Lung microvascular endothelial cell (primary cell): ENCODE measurements at regions not wholly inside any gene's neighbourhood (a gene's known extent, or its start where the extent isn't known, plus 50 kb on each side); places are given as distances from the start of the nearest gene placed in this dataset.

Source experiments
- DNase-seq, 2 donors: peaks; one replicate each; pipeline versions ENCODE4 v3.0.0 to v3.0.0-alpha.2; 2010; ENCODE audit warnings: low read depth in 2 of 2

DNA sequence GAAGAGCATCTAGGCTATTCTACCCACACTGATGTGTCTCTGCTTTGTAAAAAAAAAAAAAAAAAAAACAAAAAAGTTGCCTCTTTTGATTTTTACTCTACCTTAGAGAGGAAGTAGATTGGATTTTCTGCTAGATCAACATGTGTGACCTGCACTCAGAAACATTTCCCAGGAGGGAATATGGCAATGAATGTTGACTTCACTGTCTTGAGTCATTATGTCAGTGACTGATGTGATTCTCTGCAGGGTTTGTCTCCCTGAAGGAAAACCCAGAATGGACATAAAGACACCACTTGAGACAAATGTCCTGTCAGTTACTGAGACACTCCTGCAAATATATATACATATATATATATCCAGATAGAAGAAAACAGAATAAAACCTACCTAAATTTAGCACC, 370.3 kb downstream of the BMPER start:
- peak in 1 of 2 donors; percentile 33 for DNase-seq

DNA sequence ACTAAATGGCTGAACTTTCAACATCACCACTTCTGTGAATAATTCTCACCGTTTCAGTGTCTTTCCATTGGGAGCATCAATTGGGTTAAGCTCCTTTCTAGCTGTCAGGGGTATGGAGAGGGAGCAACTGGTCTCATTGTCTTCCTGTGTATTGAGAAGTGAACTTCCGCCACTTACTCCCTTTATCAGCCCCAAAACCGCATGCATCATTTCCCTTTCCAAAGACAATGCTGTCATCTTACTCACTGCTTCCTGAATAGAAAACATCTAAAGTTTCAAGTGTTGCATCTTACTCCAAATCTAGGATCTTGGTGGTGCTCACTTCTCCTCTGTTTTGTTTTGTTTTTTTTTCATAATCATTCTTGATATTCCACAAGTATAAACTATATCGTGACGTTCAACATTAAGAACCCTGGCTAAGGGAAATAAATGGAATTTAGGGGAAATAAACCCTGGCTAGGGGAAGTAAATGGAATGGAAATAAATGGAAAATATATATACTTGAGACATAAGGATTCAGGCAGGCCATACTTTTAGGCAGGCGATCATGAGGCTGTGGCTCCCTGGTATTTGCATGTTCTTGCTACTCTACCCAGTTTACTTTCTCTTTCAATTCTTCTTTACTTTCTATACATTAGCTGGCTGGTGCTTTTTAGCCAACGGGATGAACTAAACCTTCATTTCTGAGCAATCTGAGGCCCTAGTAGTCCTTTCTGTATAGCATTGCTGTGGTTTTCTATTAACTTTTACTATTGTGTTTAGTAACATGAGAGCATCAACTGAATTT, 371.9 kb downstream of the BMPER start:
- DNase-seq, result peak; percentile 6 to 85

DNA sequence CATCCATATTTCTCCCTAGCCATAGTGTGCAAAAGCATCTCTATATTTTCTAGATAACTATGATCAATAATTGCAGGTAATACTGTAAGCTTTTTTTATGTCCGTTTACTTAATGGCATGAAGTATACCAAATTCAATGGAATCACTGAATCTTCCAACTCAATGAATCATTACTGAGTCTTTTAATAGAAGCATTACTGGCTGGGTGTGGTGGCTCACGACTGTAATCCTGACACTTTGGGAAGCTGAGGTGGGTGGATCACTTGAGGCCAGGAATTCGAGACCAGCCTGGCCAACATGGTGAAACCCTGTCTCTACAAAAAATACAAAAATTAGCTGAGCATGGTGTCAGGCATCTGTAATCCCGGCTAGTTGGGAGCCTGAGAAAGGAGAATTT, 372.5 kb downstream of the BMPER start:
- DNase-seq, result no peak

DNA sequence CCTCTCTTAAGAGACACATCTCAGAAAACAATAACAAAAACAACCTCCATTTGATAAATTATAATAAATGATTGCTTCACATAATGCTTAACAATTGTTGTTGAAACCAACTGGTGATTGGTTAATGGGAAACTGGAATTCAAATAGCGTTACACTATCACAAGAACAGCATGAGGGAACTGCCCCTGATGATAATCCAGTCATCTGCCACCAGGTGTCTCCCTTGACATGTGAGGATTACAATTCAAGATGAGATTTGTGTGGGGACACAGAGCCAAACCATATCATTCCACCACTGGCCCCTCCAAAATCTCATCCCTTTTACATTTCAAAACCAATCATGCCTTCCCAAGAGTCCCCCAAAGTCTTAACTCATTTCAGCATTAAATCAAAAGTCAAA, 375.9 kb downstream of the BMPER start:
- no peak for DNase-seq

DNA sequence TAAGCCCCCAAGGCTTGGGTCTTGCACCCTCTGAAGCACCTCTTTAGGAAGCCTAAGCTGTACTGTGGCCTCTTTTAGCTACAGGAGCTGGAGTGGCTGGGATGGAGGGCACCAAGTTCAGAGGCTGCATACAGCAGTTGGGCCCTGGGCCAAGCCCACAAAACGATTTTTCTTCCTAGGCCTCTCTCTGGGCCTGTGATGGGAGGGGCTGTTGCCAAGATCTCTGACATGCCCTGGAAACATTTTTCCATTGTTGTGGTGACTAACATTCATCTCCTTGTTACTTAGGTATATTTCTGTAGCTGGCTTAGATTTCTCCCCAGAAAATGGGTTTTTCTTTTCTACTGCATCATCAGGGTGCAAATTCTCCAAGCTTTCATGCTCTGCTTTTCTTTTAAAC, 375.7 kb upstream of the NPSR1 start:
- peak in 1 of 2 donors; percentile 8 for DNase-seq

DNA sequence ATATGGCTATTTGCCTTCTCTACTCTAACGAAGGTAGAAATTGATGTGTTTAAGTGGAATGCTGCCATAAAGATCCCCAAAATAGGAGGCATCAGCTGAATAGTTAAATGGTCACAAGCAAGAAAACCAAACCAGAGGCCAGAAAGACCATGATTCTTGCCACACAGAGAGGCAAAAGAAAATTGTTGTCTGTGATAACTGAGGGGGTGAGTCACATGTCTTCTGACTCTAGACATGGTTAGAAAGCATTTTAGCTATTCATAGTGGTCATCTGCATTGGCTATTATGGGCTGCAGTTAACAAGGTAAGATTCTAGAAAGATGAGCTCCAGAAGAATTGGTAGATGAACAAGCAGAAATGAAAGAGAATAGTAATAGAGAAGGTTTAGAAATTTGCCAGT, 361.4 kb upstream of the NPSR1 start:
- DNase-seq, result no peak

DNA sequence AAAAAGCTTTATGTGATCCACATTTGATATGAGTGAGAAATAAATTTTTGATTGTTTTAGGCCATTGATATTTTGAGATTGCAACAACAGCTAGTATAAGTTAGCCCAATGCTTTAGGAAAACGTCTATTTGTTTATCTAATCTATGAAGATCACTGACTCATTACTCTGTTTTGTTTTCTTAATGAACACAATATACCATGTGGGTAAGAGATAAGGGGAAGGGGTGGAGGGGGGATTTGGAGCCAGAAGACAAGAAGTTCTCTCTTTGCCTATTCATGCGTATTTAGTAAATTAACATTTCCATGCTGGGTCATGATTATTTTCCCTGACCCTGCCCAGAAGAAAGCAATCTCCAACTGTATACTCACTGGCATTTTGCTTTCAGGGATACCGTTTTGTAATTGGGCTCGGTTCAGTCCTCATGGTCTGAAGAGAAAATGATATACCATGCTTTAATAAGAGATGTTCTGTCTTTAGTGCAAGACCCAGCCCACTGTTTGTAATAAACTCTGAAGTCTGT, 359.5 kb upstream of the NPSR1 start:
- DNase-seq, result no peak

DNA sequence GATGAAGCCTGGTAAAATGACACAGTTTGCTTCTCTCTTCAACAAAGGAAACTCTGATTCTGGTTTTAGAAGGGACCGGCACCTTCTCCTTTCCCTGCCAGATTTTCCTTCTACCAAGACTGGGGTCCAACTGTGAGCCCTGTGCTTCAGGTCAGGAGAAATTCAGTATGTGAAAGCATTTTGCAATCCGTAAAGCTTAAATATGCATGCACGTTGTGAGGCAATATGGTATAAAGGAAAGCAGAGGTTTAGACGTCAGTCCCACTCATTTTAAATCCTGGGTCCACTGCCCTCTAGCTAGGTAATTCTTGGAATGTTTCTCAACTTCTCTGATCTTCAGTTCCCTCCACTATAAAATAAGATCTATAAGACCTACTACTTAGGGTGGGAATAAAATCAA, 359.0 kb upstream of the NPSR1 start:
- DNase-seq, result no peak

DNA sequence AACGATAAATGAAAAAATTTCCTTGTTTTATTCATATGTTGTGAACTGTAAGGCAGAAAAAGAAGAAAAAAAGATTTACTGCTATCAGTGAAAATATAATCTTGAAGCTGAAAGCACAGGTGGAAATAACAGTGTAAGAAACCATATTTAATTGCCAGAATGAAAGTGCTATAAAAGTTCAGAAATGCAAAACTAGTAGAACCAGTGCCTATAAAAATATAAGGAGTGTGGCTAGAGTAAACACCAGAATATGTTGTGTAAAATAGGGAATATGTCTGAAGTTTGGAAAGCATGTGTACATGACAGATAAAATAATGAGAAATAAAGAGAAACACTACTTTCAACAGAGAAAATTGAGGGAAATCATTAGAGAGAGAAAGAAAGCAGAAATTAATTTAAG, 350.5 kb upstream of the NPSR1 start:
- DNase-seq, result no peak

DNA sequence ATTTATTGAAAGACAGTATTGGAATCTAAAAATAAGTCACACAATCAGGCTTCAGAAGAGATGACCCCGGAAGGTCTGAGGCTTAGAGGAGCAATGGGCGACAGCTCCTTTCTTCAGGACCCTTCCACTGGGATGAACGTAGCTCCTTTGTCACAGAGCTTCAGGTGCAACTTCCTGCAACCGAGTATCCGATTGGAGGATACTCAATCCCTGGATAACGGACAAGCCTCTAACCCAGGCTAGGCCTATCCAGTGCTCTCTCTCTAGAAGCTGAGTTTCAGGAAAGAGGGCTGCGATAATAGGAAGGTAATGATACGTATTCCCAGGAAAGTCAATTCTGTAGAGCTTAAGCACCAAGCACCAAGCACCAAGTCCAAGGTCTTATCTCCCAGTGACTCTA, 349.4 kb upstream of the NPSR1 start:
- no peak for DNase-seq

DNA sequence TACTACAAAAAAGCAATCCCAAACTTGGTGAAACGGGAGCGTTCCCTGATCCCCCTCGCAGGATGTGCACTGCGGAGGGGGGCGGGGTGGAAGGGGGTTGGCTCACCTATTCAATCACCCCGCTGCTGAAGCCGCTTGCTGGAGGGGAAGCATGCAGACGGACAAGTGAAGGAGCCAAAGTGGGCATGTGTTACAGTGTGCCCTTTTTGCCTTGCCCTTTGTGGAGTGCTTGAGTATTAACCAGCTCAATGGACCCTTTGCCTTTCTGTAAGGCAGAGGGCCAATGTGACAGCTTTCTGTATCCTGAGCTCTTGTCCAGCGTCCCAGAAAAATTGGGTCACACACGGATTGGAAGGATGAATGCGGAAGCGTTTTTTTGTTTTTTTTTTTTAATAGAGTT, 348.9 kb upstream of the NPSR1 start:
- no peak for DNase-seq

DNA sequence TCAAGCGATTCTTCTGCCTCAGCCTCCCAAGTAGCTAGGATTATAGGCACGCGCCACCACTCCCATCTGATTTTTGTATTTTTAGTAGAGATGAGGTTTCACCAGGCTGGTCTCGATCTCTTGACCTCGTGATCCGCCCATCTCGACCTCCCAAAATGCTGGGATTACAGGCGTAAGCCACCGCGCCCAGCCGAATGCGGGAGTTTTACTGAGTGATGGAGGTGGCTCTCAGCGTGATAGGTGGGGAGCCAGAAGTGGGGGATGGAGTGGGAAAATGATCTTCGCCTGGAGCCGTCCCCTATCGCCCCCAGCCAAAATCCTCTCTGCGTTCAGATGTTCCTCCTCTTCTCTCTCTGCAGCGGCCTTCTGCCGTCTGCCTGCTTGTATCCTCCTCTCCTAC, 348.4 kb upstream of the NPSR1 start:
- DNase-seq, result no peak

DNA sequence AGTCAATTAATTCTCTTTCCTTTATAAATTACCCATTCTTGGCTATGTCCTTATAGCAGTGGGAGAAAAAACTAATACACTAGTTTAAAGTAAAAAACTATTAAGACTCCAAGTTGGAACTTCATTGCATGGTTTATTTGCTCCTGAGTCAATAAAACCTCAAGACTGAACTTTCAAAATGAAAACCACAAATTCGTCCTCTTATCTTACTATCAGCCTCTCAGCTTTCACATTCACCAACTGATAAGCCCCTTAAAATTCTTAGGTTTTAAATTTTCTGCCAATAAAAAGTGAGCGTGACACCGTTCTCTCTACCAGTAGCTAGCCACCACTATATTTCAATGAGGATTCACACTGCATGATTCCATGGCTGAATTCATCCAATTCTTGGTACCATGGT, 346.4 kb upstream of the NPSR1 start:
- no peak for DNase-seq

DNA sequence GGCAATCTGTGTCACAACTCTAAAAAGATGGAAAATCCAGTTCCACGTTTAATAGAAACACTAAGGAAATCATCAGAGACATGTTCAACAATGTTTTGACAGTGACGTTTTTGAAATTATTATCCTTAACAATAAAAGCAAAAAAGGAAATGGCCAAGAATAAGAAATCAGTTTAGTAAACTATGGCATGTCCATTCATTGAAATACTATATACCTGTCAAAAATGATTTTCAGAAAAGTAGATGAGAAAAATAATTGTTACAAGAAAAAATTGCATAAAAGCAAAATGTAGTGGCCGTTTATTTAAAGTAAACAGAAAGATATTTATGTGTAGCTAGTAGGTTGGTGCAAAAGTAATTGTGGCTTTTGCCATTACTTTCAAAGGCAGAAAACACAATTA, 345.4 kb upstream of the NPSR1 start:
- no peak for DNase-seq

DNA sequence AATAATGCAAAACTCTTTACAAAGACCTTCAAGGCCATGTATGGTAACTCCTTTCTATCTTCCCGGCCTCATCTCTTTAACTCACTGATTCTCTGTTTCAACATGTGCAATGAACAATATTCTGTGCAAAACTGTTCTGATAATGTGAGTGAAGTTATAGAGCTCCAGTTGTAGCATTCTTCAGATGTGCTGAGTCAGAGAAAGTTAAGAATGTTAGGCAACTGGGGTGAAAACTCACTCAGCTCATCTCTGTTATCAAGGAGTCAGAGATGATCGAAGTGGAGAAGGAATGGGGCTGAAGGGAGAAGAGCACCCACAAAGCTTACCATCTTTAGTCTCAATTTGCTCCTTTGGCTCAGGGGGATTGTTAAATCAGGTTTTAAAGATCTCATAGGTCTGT, 344.7 kb upstream of the NPSR1 start:
- DNase-seq, result no peak

DNA sequence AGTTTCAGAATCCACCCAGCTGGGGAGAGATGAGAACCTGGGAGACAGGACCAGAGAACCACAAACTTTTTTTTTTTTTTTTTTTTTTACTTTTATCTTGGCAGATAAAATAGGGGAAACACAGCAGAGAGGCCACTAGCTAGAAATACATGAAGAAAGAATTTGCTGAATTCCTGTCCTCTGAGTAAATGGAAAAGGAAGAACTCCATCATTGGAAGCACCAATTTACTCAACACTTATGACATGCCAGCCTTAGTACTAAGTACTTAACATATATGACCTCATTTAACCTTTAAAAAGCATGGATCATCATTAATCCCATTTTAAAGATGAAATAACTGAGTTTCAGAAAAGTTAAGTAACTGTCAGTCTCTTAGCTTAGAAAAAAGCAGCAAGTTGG, 343.0 kb upstream of the NPSR1 start:
- DNase-seq, result no peak

DNA sequence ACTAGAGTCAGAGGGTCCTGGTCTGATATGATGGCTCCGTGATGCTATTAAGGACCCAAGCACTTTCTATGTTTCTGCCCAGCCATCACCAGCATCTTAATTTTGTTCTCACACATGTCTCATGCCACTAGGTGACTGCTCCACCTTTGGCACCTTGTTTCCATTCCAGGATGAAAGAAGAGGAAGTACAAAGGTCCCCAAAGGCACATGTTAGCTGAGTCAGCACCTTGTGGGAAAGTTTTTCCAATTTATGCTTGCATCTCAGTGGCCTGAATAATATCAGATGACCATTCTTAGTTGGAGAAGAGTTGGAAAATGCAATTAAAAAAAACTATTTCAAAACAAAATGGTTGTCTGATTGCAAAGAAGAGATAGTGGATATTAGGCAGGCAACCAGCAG, 341.0 kb upstream of the NPSR1 start:
- DNase-seq, result no peak

DNA sequence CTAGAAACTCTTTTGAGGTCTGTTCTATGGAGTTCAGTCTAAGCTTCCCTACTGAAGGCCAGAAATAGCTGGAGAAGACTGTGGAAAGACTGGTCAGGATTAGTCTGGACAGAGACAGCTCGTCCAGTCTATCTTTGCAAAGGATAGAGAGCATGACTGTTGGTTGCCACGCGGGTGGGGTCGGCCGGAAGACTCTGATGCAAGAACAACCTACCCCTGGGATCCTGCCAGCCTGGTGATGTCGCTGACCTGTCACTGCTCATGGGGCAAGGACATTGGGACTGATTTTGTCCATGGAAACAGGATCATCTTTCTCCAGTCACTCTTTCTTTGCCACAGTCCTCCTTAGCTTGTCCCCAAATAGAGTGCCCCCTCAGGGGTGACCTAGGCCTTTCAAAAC, 337.6 kb upstream of the NPSR1 start:
- no peak for DNase-seq

DNA sequence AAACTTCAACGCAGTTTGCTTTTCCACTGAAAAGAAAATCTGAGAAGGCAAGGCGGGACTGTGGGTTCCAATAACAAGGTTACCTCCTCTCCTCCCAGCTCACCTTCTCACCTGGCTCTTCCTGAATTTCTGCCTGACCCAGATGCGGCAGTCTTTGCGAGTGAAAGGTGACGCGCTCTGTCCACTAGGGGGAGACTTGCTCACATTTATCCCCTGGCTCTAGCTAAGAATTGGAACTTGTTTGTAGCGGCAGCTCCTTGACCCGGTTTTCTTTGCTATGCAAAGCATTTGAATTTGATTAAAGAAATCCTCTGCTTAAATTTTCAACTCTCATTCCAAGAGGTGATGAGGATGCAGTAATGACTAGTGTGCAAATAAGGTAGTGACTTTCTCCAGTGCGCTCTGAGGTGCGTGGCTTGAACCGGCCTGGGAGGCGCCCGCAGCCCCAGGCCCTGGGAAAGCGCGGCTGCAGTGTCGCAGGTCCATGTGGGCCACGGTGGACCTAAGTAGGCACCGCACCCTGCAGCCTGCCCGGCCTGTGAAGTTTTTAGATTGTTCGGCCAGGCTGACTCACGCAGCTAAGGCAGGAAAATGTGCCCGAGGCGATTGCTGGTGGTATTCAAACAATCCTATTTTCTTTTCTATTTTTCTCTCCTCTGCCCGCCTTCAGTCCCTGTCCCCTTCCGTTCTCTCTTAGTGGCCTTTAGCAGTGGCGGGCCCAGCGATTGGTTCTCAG, 336.9 kb upstream of the NPSR1 start:
- DNase-seq, result peak; percentile 68

DNA sequence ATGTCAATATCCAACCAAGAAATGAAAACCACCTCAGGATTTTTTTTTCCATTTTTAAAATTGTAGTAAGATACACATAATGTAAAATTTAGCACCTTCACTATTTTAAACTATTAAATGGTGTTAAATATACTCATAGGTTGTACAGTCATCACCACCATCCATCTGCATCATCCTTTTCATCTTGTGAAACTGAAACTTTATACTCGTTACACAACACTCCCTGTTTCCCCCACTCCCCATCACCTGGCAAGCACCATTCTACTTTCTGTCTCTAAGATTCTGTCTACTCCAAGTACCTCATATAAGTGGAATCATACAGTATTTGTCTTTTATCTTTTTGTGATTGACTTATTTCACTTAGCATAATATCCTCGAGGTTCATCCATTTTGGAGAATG, 335.2 kb upstream of the NPSR1 start:
- no peak for DNase-seq

DNA sequence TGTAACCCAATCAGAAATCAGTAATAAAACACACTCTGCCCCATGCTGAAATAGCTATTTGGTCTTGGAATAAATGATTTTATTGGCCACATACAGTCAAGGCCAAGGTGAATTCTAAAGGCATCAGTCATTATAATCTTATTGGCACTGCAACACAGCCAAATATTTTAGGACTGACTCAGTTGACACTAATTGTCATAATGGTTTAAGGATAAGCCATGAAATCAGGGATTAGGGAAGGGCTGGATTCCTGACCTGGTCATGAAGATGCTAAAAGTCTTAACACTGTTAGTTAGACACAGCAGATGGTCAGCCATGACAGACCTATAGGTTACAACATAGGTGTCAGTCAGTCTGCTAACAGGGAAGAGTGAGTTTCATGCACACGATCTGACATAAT, 330.3 kb upstream of the NPSR1 start:
- no peak for DNase-seq

DNA sequence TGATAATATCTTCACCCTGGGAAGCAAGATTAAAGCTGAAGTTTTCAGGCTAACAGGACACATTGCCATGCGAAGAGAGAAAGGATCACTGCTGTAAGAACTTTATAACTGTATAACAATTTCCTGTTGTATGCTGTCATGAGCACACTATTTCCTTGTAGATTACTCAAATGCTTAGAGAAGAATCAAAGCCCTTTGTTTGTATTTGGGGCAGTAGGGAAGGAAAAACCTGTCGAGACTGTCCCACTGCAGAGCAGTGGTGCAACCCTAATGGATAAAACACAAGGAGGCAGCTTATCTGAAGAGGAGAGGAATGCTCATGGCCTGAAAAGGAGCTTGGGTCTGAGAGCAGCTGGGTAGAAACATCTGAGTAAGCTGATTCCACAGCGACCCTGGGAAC, 327.7 kb upstream of the NPSR1 start:
- peak in 1 of 2 donors; percentile 2 for DNase-seq

DNA sequence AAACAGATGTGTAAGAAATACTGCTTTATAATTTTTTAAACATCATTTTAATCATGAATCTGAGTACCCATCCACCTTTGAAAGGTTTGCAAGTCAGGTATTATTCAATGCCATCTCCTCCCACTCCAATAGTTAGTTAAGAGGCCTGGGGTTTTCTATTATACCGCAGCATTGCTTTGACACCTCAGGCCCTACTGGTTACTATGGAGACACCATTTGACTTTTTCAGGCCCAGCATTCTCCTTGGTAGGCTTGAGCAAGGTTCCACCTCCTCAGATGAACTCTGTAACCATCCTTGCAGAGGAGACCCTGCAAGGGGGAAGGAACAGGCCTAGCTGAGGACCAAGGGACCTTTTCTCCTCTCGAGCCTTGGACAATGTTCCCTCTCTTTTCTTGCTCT, 326.9 kb upstream of the NPSR1 start:
- no peak for DNase-seq
